ENCODE measurements at regions not wholly inside any gene's neighbourhood (a gene's known extent, or its start where the extent isn't known, plus 50 kb on each side); places are given as distances from the start of the nearest gene placed in this dataset.
A peak's percentile ranks its signal among the peaks of the same experiment; 100 is the strongest.

DNA sequence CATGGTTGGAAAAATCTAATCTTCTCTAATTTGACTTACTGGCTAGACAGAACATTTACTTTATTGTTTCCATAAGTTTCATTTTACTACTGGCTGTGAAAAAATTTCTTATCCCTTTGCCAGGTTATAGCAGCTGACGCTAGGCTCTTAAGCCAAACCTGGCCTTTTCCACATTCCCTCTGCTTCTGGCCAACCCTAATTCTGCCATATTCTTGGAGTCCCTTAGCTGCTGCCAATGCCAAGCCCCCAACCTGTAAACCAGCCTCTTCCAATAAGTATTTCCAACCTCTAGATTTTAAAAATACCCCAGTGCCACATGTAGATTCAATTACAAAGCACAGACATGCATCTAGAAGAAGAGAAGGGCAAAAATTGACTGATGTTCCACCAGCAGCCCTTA, 452.3 kb upstream of the MEX3C start:
- no peak for DNase-seq (ENCODE audit: low read depth, low spot score)

DNA sequence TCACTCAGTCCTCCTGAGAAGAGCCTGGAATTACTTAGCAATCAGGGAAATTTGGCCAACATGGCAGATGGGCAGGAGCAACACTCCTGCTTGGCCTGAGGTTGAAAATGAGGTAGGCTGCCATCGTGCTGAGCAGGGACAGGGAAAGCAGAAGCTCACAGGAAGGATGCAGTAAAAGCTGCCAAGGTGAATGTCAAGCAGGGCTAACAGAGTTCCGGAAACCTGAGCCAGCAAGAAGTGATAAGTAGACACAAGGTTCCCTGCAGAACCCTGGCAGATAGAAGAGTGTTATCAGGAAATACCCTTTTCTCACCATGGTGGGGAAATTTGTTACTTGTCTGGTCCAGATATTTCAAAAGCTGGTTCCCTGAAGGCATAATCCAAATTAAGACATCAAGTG, 454.3 kb upstream of the MEX3C start:
- no peak for DNase-seq (ENCODE audit: low read depth, low spot score)

DNA sequence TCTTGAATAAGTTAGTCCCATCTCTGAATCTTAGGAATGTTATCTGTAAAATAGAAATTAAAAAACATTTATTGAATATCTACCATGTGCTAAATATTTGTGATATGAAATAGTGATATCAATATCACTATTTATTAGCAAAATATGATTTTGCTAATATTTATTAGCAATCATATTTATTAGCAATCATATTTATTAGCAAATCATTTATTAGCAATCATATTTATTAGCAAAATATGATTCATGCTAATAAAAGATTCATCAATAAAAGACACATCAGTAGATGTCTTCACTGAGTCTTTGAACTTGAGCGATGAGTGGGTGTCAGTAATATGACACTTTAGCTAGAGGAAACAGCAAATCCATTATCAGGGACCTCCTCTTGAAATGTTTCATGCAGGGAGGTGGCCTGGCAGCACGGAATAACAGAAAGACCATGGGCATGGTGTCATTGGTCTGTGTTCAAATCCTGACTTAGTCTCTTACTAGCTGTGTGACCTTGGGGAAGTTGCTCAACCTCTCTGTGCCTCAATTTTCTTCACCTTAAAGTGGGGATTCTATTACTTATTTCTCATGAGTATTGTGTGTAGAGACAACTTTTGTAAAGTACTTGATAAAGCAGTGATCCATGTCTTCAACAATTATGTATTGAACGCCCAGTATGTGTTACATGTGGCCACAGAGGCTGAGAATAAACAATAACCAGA, 456.2 kb upstream of the MEX3C start:
- no peak for DNase-seq (ENCODE audit: low read depth, low spot score)

DNA sequence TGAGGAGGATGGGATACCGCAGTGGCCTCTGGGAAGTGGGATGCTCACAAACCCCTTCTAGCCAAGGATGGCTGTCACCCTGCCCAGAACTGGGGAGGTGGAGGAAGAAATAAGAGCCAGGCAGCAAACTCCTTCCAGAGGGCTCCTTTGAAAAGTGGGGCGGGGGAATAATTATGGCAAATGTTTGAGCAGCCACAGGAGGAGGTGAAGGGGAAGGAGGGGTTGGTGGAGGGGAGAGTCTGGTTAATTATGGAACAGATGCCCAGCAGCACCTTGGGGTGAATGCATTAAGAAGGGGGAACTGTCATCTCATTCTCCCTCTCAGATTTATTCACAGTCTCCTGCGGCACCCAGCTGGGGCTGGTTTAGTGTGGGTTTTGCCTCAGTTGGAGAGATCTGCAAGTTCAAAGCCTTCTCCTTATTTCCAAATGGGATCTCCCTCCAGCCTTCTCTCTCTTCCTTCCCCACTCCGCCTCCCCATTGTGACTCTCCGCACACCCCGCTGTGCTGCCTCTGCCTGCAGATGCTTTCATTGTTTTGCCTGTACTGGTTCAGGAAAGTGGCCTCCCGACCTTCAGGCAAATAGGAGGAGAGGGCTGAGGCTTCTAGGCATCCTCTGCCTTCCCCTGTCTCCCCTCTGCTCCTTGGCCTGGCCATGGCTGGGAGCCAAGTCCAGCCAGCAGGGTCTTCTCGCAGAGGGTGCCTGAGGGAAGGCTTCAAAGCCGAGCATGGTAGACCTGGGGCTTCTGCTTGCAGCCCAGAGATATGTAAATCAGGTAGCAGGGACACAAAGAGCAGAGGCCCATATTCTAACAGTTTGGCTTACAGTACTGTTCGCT, 457.2 kb upstream of the MEX3C start:
- DNase-seq (ENCODE audit: low read depth, low spot score) = peak; percentile 40

DNA sequence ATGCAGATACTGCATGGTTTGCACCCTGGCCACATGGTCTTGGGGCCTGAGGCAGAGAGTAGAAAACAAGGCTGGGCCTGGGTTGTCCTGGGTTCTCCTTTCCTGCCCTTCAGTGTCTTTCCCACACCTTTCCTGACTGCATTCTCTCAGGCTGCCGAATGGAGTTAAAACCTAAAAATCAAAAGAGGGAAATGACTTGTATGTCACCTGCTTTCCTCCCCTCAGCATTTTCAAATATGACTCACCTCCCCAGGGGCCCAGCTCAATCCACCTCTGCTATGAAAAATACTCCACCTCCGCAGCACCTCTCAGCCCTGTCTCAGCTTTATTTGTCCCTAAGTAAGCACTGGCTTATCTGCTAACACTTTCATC, 457.8 kb upstream of the MEX3C start:
- no peak for DNase-seq (ENCODE audit: low read depth, low spot score)

DNA sequence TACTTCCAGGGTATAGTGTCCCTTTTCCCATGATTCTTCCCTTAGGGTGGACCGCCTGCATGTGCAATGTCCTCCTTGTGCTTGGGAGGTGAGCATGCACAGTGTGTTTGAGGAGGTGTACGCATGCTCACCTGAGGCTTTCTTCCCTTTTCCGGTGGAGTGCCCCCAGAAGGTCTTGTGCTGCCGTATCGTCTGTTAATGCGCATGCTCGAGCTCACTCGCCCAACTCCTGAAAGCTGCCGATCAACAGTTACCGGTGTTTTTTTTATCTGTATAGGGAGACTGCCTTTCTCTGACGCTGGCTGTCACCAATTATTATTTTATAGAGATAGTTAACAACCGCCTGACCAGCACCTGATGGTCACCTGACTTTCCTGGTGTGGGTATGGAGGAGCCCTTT, 458.8 kb upstream of the MEX3C start:
- DNase-seq (ENCODE audit: low read depth, low spot score) = no peak

DNA sequence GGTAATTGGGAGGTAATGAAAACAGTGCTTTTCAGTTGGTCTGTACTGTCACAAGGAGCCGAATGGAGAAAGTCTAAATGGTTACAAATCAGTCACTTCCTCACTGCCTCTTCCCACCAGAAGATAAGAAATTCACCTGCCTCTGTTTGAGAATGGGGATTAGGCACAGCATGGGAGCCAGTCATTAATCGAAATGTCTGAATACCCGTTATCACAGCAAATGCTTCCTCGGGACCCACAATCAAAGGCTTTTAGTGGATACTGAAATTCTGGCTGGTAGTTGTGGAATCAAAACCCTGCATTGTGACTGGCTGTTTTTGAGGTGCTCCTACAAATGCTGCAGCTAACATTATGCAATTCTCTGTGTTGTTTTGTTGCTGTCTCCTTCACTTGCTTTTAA, 461.0 kb upstream of the MEX3C start:
- no peak for DNase-seq (ENCODE audit: low read depth, low spot score)

DNA sequence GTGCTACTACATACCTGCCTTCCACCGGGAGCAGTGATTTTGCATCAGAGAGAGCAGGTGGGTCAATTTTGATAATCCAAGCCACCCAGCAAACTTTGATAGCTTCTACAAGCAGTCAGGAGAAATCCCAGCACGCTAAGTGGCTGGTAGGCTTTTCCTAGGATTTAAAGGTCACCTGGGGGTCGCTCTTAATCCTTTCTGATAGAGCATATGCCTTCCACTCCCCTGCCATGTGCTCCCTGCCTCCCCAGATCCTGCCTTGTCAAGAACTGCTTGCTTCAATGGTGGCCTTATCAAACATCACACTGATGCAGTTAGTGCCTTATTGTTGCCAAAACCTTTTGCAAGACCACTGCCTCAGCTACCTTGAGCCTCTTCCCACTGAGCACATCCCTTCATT, 462.3 kb upstream of the MEX3C start:
- no peak for DNase-seq (ENCODE audit: low read depth, low spot score)

DNA sequence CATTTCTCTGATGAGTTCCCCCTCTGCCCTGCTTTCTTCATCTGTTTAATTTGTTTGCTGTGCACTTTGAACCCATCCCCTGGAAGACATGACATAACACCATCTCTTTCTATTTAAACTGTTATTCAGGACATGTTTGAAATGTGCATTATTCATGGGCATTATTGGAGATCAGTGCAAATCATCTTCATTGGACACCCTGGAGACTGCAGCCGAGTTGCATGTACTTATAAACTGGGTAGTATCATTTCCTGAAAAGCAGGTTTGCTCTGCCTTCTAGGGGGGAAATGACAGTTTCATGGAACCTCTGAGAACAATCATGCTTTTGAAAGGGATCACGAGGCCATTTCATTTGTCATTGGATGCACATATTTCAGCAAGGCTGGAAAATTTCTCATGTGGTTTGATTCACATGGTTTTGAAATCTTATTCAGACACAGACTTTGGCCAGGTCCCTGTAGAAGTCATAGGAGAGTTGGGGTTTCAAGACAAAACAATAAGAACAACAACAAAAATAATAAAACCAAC, 462.8 kb upstream of the MEX3C start:
- DNase-seq (ENCODE audit: low read depth, low spot score) = no peak

DNA sequence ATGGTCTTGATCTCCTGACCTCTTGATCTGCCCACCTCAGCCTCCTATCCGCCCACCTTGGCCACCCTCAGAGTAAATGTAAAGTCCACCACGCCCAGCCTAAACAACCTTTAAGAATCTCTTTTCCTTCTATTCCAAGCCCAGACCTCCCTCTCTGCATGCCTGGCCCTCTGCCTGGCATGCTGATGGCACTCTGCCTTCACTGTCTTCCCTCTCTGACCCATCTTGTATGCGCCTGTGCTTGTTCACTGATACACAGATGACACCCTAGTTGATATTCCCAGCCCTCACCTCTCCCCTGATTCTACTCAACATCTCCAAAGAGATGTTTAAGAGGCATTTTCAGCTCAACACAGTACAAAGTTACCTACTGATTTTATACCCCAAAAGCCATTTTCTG, 466.8 kb upstream of the MEX3C start:
- no peak for DNase-seq (ENCODE audit: low read depth, low spot score)

DNA sequence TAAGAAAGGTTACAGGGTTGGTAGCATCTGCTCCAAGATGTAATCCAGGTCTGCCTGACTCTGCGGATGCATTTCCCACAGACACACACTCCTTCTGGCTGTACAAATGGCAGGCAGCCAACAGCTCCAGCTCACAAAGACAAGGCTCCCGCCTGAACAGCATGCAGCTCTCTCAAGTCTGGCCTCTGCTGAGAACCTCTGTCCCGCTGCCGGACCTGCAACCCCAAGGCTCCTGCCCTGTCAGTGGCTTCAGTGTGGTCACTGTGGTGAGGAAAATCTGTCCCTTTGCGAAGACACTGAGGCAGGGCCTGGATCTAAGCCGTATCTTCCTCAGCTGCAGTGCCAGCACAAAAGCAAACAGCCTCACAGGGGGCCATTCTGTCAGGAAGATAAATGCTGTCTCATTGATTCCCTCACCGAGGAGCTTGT, 469.3 kb upstream of the MEX3C start:
- DNase-seq (ENCODE audit: low read depth, low spot score) = no peak

DNA sequence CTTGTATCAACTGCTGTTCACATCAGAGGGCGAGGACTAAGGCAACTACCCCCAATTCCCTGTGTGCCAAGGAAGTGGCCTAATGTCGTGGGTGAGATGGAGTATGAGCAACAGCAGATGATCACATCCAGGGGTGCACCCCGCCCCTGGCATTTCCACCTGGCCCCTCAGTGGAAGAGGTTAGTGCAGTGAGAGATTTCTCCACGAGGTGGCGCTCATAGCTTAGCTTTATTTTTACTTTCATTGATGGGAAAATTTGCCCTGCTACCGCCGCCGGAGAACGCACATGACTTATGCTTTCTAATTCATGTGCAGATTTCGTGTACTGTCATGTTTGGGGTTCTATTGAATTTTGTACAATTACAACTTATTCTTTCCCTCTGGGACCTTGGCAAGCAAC, 470.6 kb upstream of the MEX3C start:
- peak; percentile 17 for DNase-seq (ENCODE audit: low read depth, low spot score)

DNA sequence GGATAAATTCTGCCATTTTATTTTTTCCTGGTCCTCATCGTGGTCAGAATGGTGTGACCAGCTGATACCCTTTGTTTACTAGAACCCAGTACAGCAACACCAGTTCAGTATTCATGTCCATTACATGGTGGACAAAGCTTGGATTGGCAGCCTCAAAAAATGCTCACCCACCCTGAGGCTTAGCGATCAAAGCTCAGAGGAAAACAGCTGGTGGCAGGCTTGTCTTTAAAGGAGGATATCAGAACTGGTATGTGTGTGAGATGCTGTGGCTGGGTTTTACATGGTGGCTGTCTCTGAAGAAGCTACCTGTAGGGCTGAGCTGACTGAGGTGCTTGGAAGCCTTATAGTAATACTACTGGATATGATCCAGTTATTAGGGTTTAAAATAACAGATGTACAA, 471.1 kb upstream of the MEX3C start:
- no peak for DNase-seq (ENCODE audit: low read depth, low spot score)

DNA sequence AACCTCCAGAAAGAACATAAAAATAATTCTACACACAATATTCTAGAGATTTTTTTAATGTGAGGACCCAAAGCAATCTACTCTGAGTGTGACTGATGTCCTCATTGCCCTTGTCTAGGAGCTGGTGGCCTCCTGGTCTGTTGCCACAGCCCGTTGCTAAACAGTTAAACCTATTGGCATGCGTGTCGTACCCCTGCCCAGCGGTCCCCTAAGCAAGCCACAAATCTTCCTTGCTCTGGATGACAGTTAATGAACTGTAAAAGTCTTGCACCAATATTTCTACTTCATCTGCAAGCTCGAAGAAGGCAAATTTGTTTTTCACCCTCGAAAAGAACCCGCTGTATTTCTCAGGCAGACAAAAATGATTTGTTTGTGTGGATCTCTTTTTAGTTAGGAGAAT, 489.1 kb upstream of the MEX3C start:
- DNase-seq (ENCODE audit: low read depth, low spot score) = no peak

DNA sequence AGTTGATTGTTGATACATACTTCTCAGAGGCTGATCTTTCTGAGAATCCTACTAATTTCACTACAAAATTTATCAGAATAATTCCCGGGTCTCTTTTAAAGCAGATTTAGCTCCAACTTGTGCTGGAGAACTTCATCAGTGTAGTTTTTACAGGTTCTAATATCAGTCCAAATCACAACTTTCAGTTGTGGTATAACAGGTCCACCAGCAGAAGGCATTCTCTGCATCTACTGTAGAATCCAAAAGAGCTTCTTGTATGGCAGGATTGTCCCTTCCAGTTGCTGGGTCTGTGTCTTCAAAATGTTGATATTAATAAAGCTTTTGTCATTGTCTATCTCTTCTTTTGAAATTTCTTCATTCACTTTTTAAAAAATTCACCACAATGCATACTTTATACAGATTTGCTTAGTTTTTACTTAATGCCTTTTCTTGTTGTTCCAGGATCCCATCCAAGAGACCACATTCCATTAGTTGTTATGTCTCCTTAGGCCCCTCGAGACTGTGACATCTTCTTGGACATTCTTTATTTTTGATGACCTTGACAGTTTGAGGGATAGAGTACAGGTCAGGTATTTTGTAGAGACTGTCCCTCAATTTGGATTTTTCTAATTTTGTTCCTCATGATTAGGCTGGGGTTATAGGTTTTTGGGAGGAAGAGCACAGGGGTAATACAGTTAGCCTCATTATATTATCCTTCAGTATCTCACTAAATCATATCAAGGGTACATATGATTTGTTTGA, 490.5 kb upstream of the MEX3C start:
- DNase-seq (ENCODE audit: low read depth, low spot score) = no peak

DNA sequence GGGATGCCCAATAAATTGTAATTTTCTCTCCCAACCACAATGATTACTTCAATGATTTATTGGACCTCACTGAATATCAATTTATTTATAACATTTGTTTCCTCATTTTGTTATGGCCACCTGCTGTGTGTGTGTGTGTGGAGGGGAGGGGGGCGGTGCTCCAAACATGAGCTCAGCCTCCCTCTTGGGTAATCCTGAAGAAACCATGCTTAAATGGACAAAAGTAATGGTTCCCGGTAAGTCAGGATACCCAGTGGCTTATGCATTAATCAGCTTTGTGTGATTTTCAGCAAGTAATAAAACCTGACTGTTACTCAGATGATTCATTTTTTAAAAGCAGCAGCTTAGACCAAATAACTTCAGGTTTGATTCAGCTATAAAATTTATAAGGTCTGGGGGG, 495.1 kb upstream of the MEX3C start:
- DNase-seq (ENCODE audit: low read depth, low spot score) = no peak

DNA sequence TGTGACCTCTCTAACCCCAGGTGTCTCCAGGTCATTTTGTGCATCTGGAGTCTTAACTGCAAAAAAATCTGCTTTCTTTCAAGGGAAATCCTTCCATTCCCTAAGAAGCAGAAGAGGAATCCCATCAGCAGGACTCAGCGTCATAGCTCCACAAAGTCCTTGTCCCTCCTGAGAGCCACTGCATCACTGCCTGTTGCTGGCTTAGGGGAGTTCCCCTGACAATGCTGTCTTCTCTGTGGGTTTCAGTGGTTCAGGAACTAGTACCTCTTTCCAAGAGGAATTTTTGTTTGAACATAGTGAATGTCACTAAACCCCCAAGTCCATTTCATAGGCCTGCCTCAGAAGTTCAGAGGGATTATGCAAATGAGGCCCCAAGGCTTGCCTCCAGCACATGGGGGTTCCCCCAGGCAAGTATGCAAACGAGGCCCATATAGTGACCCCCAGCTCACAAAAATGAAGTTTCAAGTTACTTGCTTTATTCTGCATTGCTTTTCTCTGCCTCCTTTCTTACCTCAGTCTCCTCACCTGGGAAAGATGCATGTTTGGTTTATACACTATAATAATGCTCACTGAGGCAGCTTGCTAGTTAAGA, 513.9 kb upstream of the MEX3C start:
- no peak for DNase-seq (ENCODE audit: low read depth, low spot score)

DNA sequence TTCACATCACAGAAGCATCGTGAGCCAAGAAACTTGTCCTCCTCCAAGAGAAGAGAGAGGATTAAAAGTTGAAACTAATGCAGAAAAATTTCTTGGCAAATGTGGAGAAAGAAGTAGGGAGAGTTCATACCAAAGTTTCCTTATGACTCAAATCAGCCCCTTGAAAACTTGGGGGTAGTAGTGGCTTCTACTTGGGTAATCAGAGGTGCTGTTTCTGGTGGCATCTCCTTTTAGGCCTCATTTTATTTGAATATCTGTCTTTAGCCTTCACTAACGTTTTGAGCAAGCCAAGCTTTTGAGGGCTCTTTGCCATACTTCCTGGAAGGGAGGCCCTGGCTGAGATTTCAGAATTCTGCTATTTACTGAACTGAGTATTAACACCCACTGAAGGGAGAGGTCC, 515.3 kb upstream of the MEX3C start:
- no peak for DNase-seq (ENCODE audit: low read depth, low spot score)

DNA sequence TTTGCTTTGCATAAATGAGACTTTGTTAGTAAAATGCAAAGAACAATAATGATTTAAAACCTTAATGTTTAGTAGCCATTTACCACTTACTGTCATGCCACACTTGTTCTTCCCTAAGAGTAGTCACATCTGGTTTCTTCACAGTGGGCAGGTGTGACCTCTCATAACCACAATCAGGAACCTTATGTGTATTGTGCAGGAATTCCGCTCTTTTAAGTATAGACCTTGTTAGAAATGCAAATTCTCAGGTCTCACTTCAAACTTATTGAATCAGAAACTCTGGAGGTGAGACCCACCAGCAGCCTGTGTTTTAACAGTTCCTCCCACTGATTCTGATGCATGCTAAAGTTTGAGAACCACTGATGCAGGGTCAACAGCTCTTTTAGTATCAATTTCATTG, 518.8 kb upstream of the MEX3C start:
- no peak for DNase-seq (ENCODE audit: low read depth, low spot score)

DNA sequence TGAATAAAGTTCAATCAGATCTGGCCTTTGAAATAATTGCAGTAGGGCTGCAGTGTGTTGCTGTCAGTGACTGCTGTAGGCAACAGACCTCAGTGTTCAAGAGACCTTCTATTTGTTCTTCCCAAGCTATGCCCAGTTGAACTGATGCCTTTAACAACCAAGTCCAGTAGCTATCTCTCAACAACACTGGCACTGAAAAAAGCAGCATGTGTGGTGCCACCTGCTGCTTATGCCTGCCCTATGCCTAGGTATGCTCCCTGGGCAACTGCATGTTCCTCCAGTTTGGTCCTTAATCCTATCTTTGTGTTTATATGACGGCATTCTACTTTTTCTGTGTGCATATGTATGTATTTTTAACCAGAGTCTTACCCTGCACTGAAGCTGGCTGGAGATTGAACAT, 523.9 kb upstream of the MEX3C start:
- DNase-seq (ENCODE audit: low read depth, low spot score) = no peak

DNA sequence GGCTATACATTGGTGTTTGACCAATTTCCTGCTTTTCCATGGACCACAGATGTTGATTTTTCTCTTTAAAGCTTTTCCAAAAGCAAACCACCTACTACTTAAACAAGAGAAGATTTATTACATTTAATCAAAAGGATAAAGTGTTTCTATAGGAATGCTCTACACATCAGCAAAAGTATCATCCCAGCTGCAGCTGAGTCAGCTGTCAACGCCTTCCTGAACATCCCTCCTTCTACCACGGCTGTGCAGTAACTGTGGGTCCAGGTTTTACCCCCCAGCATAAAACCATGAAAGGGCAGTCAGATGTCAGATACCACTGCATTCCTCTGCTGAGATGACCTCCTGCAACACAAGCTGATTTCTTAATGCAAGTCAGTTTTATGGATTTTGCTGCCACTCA, 524.5 kb upstream of the MEX3C start:
- DNase-seq (ENCODE audit: low read depth, low spot score) = no peak

Measured in iPS DF 19.7 (cell line).